ENCODE measurements at regions not wholly inside any gene's neighbourhood (a gene's known extent, or its start where the extent isn't known, plus 50 kb on each side); places are given as distances from the start of the nearest gene placed in this dataset.
"Not testable (repeated sequence)": the region's sequence is repeated elsewhere in the genome, so short reads cannot be mapped to it uniquely, and the experiment has no call there.

DNA sequence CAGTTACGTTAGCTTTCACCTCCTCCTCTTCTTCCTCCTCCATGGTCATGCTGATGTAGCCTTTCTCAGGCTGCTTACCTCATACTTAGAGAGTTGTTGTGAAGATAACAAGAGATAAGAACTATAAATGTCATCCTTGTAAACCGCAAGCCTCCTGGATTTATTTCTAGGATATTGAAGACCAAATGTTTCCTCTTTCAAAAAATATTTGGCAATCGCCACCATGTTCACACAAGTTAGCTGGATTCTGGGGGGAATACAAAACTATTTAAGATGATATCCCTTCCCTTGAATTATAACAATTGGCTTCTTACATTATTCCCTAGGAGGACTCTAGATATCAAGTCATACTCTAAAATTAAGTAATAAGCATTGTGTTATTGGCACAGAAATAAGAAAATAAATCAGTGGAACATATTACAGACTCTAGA, 99.8 kb upstream of the PLEKHG1 start:
- no peak for DNase-seq

GRCh38 chr6:150500568-150500967, 99.1 kb upstream of the PLEKHG1 start:
- DNase-seq, result not testable (repeated sequence)

GRCh38 chr6:150503041-150503440, 96.6 kb upstream of the PLEKHG1 start:
- DNase-seq, result no peak

- DNase-seq, result no peak
These were observed 95.9 kb upstream of the PLEKHG1 start for GRCh38 chr6:150503586-150504339.

GRCh38 chr6:150507361-150507760, 92.3 kb upstream of the PLEKHG1 start:
- DNase-seq, result not testable (repeated sequence)

GRCh38 chr6:150510576-150510975, 89.1 kb upstream of the PLEKHG1 start:
- no peak for DNase-seq

DNA sequence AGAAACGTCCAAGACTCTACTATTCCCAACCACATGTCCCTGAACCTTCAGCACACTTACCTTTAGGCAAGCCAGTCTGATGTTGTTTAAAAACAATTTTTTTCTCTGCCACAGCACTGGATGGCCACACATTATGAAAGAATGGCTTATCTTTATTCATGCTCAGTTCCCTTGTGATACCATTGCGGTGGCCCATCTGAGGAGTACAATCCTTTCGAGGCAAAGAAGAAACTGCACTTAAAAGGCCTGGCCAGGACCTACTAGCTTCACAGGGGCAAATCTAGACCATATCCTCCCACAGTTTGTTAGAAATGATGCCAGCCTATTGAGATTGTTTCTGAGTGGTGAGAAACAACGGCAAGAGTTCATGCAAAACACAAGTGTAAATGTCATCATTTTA, 88.4 kb upstream of the PLEKHG1 start:
- DNase-seq, result no peak

DNA sequence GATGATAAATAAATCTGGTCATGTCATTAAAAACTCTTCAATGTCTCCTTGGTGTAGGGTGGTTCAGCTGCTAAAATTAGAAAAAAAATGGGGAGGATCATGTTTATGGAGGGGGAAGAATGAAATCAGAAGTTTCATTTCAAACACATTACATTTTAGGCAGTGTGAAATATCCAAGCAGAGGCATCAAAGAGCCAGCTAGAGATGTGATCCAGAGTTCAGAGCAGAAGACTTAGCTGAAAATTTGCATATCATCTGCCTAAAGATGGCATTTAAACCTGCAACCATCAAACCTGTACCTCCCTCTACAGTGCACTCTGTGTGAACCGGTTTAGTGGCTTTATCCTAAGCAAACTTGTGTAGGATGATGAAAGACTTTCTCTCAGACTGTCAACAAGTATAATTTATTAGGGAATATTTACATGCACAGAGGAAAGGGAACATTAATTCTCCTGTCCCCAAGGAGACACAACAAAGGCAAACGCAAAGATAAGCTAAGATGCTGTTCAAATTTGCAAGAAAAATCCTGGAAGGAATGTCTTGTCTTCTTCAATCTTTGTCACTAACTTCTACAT, 84.8 kb upstream of the PLEKHG1 start:
- DNase-seq, result no peak

DNA sequence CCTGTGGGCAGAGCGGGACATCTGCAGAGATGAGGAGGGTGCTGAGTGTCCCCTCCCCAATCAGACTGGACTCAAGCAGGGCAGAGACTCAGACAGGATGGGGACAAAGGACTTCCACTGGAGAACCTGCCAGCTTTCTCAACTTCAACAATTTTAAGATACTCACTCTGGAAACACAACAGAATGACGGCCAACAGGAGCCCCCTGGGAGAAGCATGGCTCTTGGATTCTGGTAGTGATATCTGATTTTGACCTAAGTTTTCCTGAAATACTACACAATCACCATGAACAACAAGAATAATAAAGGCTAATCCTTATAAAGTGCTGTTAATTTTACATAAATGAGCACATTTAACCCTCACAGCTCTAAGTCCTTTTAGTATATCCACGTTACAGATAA, 83.5 kb upstream of the PLEKHG1 start:
- no peak for DNase-seq

- no peak for DNase-seq
These were observed 82.5 kb upstream of the PLEKHG1 start for GRCh38 chr6:150517175-150517574.

GRCh38 chr6:150521482-150521881, 78.2 kb upstream of the PLEKHG1 start:
- DNase-seq, result no peak

GRCh38 chr6:150523216-150523615, 76.5 kb upstream of the PLEKHG1 start:
- not testable (repeated sequence) for DNase-seq

- DNase-seq, result no peak
These were observed 74.4 kb upstream of the PLEKHG1 start for GRCh38 chr6:150525300-150525699.

- DNase-seq, result no peak
These were observed 72.6 kb upstream of the PLEKHG1 start for GRCh38 chr6:150527100-150527499.

GRCh38 chr6:150528648-150529285, 70.9 kb upstream of the PLEKHG1 start:
- DNase-seq, result no peak

- no peak for DNase-seq
These were observed 70.0 kb upstream of the PLEKHG1 start for GRCh38 chr6:150529646-150530045.

DNA sequence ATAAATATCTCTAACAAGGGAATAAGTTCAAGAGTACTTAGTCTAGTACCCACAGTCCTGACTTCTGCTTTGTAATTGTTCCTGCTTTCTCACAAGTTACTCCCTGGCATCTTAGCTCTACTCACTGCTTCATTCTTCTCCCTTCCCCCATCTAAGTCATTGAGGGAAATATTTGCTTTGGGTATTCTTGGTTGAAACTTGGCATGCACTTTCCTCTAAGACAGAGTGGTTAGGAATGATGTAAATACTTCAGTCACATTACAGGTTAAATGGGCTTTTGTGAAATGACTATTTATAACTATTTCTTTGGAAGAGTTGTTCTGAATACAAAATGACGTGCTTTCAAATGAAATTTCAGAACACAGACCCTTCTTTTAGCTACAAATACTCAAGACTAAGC, 67.7 kb upstream of the PLEKHG1 start:
- DNase-seq, result no peak

GRCh38 chr6:150534553-150534952, 65.1 kb upstream of the PLEKHG1 start:
- no peak for DNase-seq

DNA sequence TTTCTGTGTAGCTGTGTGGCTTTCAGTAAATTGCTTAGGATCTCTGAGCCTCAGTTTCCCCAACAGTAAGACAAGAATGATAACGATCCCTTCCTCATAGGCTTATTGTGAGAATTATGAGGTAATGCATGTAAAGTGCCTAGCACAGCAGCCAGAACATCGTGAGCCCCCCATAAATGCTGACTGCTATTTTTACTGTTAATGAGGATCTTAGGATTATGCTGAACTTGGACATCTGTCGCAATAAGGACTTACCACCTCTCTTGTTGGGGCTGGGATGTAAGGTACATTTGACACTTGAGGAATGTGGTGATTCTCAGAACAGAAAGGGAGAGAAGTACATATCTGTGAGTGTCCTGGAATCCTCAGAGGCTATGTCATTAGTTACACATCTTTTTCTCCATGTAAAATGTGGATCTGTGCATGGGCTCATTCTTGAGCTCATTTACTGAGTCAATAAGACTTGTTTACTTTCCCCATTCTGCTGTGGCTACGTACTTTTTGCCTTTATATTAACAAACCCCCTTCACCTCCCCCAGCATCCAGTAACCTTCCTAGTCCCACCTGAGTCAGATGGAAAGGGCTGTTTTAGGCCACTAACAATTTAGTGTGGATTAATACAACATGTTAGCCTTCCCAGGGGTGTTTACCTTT, 64.4 kb upstream of the PLEKHG1 start:
- no peak for DNase-seq

GRCh38 chr6:150535818-150536220, 63.9 kb upstream of the PLEKHG1 start:
- no peak for DNase-seq

DNA sequence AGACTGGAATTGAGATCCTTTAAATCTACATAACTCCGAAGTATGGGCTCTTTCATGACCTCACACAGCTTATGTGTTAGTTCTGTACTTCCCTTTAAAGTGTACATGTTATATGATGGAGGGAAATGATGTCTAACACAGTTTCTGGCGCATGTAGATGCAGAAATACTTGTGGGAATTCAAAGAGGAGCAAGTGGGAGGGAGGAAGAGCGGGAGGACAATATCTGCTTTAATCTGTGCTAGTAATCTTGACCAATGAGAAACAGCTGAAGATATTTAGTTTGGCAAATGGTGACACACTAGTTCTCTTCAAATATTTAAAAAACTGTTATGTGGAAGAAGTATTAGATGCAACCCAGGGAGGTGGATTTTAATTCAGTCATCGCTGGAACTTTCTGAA, 62.9 kb upstream of the PLEKHG1 start:
- DNase-seq, result no peak

DNA sequence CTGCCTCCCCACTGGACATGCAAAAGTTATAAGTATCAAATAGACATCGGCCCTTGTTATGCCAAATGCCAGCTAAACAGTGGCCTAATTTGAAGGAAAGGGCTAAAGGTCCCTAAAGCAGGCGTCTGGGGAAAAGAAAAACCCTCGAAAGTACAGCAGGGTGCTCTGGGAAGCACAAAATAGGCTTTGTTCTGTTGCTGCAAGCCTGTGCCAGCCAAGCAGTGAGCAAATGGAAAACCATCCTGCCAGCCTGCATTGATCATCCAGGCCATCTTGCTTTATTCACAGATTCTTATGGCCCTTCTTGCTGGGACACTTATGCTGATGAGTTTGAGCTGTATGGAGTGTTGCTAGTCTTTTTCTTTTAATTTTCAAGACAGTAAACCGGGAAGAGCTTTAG, 62.2 kb upstream of the PLEKHG1 start:
- DNase-seq, result no peak

DNA sequence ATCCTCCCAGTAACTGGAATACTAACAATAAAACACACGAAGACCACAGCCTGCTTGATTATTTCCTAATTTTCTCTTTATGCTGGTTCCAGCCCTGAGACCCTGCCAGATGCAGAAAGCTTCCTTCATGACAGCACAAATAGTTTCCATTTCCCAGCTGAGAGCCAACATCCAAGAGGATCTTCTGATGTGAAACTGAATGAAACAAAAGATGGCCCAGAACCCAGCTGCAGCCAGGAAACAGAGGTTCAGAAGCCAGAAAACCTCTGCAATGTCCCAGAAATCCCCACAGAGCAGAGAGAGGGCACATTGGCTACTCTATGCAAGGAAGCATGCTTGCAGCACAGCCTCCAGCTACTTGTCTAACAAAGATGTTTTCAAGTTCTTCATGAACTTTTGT, 61.8 kb upstream of the PLEKHG1 start:
- DNase-seq, result no peak

- DNase-seq, result no peak
These were observed 60.6 kb upstream of the PLEKHG1 start for GRCh38 chr6:150539111-150539510.
